HG03196 (cell line): ENCODE measurements at regions not wholly inside any gene's neighbourhood (a gene's known extent, or its start where the extent isn't known, plus 50 kb on each side); places are given as distances from the start of the nearest gene placed in this dataset.

Source experiments
- ATAC-seq: cut with Tn5 transposase; IDR thresholded peaks from one replicate; pipeline ENCODE4 v1.9.1; 2021; ENCODE audit not compliant: unreplicated experiment

DNA sequence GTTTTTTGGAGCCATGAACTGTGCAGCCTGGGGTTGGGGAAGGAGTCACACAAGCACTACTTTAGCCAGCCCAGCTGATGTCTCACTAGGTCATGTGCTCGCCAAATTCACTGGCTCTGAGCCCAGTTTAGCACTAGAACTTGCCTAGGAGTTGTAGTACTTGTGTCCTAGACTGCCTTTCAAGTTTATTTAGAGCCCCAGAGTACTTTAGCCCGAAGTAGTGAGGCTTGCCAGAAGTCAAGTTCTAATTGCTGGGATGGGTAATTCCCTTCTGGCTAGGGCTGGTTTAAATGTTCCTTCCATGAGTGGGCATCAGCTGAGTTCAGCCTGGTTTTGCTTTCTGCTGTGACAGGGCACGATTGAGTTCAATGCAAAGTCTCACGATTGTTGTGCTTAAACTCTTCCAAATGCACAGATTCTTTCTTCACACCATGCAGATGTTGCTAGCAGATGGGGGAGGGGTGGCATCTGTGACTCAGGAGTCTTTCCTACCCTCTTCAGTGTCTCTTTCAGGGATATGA lies 228.2 kb upstream of the ZPLD1 start:
- ATAC-seq: no peak

DNA sequence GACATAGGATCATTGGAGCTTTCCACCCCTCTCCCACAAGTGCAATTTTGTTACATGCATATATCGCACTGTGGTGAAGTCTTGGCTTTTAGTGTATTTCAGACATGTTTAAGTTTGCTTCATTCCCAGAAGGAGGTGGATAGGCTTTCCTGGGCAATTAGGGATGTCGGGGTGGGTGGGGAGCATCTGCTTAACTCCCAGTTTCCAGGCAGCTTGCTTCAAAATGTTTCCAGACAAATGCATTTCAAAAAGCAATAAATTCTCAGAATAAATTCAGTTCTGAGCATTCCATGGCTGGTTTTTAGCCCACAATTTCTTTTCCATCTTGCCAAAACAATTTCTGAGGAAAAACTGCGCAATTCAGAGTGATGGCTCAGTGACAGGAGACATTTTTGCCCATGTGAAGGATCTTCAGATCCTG lies 227.7 kb upstream of the ZPLD1 start:
- ATAC-seq: no peak

DNA sequence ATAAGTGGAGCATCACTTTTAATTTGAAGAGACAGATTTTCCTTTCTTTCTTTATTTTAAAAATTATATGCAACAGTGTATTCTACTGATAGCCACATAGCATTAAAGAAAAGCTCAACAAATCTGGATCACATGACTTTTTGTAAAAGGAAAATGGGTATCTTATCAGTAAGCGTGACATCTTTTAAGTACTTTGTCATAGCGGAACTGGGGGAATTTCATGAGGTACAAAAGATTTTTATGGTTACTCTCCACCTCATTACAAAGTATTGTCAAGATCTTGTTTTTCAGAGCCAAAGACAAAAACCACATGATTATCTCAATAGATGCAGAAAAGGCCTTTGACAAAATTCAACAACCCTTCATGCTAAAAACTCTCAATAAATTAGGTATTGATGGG lies 219.6 kb upstream of the ZPLD1 start:
- no peak for ATAC-seq

DNA sequence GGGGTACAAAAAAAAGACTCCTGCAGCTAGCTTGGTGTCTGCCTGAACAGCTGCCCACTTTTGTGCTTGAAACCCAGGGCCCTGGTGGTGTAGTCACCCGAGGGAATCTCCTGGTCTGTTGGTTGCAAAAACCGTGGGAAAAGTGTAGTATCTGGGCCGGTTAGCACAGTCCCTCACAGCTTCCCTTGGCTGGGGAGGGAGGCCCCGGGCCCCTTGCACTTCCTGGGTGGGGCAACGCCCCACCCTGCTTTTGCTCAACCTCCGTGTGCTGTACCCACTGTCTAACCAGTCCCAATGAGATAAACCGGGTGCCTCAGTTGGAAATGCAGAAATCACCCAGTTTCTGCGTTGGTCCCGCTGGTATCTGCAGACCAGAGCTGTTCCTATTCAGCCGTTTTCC lies 211.7 kb upstream of the ZPLD1 start:
- ATAC-seq: no peak

DNA sequence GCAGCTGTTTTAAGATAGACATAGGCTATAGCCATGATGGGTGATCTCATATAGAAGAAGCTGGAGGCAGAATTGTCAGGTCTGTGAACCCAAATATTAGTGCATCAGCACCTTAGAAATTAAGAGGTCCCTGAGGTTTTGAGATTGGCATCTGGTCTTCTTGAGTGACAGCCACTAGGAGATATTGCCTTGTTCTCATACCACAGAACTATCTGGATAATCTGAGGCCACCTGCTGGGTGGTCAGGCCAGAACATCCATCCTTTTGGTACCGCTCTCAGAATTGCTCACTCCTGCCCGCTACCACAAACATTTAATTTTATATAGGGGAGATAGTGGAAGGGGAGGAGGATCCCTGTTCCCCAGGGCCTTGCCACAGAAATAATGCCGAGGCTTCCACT lies 210.6 kb upstream of the ZPLD1 start:
- ATAC-seq: no peak

DNA sequence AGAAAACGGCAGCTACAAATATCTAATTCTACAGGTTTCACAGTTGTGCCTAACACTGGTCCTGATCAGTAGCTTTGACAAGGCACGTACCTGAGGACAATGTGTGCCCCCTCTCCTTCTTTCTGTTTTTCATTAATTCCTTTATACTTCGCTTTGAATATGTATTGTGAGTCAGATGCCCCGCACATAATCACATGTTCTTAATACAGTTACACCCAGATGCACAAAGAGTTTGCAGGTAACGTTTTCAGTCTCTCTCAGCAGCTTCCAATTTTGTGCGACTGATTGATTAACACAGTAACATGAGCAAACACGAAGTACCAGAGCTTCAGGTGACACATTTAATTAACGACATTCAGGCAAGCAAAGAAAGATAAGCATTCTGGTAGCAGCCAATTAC lies 209.8 kb upstream of the ZPLD1 start:
- ATAC-seq: no peak

DNA sequence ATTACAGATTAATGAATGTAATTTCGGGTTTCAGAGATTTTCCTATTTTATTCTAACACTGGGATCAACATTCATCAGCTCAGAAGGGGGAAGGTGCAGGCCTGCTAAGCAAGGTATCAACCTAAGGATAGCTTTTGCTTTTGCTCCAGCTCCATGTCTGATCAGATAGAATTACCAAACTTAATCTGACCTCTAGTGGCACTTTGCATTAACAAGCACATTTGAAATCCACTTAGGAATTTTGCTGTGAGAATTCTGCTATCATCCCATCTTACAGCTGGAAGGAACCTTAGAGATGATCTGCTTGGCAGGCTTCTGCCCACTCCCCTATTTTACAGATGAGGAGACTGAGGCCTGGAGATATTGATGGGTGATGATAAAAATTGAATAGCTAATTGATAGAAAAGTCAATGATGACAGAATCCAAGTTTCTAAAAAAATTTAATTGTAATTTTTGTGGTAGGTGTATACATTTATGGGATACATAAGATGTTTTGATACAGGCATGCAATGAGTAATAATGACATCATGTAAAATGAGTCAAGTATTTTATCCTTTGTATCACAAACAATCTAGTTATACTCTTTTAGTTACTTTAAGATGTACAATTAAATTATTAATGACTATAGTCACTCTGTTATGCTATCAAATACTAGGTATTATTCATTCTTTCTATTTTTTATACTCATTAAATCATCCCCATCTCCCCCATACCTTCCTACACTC lies 209.2 kb upstream of the ZPLD1 start:
- ATAC-seq: peak; percentile 48

DNA sequence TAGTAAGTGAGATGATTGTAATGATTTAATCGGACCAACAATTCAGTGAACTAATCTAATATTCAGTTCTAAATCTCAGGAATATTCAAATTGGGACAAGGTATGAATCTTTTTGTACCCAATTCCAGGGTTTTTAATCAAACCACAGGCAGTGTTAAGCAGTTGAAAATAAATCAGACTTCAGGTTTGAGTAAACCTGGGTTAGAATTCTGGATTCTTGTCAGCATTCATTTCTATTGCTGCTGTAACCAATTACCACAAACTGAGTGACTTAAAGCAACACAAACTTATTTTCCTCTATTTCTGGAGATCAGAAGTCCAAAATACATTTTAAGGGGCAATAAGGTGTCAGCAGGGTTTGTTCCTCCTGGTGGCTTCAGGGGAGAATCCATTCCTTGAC lies 208.4 kb upstream of the ZPLD1 start:
- no peak for ATAC-seq

DNA sequence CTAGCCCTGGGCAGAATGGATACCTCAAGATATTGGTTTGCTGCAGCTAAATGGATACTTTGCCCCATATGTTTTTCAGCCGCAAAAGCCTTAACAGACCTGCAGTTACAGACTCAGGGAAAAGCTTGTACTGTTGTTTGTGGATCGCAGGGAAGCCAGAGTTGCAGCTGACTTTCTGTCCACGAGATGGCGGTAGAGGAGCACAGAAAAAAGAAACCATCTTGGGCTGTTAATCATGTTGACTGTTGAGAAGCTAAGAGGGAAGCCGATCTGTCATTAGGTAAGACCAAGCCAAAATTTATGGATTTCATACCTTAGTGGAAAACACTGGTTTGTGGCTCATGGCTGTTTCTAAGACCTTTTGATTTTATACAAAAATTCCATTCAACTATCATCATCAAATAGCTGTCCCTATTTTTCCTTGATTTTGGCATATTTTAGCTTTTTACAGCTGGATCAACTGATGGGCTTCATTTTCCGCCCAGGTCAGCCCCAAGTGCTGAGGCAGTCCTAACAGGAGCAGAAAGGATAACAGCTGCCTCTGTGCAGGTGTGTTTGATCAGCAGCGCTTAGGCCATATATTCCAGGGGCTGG lies 205.7 kb upstream of the ZPLD1 start:
- ATAC-seq: peak; percentile 52

DNA sequence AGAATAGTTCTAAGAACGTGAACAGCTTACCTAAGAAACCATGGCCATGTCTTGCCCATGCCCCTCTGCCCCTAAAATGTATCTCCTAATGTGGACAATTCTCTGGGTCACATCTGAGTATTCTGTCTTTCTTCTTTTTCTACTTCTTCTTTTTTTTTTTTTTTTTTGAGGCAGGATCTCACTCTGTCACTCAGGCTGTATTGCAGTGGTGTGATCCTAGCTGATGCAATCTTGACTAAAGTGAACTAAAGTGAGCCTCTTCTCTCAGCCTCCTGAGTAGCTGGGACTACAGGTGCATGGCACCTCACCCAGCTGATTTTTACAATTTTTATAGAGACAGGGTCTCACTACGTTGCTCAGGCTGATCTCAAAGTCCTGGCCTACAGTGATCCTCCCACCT lies 204.8 kb upstream of the ZPLD1 start:
- ATAC-seq: no peak

DNA sequence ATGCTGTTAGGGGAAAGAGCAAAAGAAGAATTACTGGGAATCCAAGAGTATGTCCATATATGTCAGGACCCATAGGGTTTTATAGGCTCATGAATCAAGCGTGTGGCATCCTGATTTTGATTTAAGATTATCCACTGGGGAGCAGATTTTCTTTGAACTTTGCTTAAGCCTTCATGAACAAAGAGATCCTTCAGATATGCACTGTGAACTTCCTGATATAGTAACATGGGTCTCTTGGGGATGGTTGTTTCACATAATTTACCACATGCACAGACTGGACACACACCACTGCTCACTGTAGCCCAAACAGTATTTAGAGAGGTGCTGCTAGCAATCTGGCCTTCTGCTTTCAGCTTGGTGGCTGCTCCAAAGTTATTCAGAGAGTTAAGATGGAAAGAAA lies 200.9 kb upstream of the ZPLD1 start:
- ATAC-seq: peak; percentile 98

DNA sequence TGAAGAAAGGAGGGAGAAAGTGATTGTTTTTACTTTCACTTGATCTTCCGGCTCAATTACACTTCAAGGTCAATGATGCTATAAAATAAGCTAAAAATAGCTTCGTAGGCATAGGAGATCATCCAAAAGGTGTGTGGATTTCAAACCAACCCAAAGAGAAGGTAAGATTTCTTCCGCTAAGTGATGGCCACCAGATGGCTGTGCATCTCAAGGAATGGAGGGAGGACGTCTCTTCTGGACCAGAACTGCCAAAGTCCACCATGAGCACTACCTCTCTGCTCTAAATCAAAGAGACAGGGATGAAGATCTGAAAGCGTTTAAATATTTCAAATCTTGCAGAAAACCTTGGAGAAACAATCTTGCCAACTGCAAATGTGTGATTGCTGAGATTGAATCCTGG lies 199.1 kb upstream of the ZPLD1 start:
- no peak for ATAC-seq

DNA sequence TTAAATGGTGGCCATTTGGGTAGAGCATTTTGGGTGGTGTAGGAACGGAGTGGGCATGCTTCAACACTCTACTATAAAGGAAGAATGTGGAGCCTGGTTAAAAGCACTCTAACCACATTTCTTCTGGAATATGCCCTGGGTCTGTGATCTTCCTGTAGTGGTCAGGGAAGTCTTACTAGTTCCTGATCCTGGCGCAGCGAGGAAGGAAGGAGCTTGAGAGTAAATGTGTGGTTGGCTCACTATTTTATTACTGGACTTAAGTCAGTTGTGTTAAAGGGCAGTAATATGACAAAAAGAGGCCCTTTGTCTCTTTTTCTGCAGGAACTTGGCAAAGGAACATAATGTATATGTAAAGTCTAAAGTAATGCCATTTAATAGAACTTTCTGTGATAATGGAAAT lies 197.6 kb upstream of the ZPLD1 start:
- ATAC-seq: no peak

DNA sequence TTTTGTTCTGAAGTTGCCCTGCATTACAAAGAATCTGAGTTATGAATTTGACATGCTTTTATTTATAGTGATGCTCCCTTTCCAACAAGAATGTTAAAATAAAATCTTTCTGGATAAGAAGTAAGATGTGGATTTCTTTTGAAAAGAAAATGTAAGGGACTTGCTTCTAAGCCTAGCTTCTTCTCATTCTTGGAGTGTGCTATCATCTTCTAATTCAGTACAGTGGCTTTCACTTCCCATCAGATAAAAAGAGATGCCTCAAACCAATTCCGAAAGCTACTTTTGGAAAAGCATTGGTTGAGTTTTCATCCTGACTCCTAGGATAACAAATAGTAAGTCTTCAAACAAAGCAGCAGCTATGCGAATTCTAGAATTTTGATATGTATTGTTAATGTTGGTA lies 197.0 kb upstream of the ZPLD1 start:
- no peak for ATAC-seq

DNA sequence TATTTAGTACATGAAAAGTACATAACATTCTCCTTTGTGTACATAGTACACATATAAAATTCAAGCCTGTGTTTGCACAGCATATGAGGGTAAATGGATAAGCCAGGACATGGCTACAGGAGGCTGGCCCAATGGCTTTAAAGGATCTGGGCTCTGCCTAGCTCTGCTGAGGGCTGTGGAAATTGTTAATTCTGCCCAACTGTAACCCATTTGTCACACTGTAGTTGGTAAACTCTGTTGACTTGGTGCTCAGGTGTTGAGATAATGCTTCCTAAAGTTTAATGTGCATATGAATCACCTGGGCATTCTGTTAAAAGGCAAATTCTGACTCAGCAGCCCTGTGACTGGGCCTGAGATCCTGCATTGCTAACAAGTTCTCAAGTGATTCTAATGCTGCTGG lies 196.5 kb upstream of the ZPLD1 start:
- no peak for ATAC-seq

DNA sequence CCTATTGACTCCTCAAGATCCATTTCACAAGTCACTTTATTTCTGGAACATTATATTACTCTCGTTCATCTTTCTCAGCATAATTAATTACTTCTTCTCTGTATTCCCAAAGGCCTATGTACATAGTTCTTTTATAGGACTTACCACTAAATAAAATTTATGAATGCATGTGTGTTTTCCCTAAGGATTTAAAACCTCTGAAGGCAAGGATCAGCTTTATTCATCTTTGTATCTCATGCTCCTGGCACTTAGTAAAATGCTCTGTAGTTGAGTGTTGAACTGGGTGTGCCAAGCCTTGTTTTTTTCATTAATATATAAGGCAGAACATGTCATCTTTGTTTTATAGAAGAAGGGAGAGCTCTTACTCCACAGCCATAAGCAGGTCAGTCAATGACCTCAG lies 194.1 kb upstream of the ZPLD1 start:
- no peak for ATAC-seq

DNA sequence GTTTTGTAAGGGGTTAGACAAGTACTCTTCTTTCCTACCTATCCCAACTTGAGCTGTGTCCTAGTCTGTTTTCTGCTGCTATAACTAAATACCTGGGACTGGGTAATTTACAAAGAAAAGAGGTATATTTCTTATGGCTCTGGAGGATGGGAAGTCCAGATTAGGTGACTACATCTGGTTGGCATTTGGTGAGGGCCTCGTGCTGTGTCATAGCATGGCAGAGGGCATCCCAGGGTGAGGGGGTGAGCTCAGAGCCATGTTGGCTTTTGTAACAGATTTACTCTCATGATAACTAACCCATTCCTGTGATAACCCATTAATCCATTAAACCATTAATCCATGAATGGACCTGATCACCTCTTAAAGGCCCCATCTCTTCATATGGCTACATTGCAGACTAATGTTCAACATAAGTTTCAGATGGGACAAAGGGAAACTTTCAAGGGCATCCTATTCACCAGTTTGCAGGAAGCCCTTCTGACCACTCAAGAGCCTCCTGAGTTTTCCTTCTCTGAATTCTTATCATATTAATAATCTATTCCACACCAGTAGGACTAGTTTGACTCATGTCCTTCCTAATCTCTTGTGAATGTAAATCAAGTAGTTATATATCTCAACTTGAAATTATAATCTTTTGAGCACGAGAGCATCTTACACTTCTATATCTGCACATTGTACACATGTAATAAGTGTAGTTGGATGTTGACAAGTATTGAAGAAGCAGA lies 185.7 kb upstream of the ZPLD1 start:
- no peak for ATAC-seq

DNA sequence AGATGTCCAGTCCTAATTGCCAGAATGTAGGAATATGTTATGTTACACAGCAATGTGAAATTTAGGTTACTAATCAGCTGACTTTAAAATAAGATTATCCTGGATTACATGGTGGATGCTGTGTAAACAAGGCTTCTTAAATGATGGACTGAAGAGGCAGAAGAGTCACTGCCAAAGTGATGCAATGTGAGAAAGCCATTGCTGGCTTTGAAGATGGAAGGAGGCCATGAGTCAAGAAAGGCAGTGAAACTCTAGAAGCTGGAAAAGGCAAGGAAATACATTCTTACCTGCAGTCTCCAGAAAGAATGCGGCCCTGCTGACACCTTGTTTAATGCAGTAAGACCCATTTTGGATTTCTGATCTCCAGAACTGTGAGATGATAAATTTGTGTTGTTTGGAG lies 179.1 kb upstream of the ZPLD1 start:
- no peak for ATAC-seq

DNA sequence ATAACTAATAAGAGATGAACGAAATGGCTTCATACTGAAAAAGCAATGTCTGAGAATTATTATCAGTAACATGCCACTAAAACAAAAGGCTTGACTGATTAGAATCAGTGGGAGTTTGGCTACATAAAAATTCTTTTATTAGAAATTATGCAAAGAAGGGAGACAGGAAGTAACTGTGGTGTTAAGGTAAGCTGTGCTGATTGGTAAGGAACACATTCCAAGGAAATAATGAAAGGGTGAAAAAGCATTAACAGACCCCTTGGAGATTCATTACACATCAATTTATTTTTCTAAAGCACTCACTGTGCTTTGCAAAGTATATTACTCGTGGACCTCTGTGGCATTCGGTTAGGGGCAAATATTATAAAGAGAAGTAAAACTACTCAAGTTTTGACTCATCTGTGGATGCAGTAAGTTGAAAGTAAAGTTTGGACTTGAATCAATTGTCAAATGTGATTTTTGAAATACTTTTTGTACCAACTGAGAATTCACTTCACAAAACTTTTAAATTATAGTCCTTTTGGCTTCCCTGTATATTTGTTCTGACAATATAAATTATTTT lies 176.1 kb upstream of the ZPLD1 start:
- ATAC-seq: peak; percentile 67

DNA sequence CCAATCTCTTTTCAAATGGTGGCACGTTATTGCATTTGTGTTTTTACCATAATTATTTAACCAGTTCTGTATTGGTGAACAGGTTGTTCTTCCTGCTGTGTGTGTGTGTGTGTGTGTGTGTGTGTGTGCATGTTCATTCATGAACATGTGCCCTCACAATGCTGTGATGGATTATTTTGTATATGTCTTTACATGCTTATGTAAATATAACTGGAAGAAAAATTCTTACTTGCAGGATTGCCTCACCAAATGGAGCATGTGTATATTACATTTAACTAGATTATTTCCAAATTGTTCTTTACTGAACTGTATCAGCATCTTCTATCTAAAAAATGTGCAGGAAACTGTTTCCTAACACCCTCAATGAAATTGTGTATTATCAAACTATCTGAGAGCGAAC lies 175.2 kb upstream of the ZPLD1 start:
- ATAC-seq: no peak

DNA sequence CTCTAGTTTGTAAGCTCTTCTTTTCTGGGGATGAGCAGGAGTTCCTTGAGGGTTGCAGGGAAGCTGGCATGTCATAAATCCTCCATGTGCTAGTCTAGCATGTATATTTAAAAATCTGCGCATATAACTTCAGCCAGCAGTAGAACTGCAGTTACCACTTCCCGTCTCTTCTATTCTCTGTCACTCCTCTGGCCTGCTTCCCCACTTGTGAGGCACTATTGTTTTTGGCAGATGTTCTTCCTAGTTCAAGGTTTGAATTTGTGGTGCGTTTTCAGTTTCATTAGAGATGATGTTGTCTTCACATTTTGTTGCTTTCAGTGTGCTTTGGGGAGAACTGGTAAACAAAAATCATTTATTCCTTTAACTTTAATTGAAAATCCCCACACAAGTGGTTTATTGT lies 169.1 kb upstream of the ZPLD1 start:
- ATAC-seq: no peak

DNA sequence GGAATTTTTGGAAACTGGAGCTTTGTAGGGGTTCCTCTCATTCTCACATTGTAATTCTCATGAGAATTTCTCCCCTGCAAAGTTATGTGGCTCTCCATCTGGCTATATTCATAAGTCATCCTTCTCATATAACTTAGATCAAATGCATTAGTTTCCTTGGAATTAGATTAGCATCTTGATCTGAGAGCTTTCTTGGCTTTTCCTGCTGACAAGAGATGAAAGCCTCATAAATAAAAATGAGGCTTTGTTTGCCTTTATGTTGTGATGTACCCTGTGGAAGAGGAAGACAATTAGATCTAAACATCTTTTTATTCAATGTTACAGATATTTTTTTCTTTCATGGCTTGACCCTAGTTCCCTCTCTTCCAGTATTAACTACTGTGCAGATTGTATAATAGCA lies 165.4 kb upstream of the ZPLD1 start:
- ATAC-seq: no peak
